Mucosa of stomach (tissue), 1 donor: ENCODE measurements at regions not wholly inside any gene's neighbourhood (a gene's known extent, or its start where the extent isn't known, plus 50 kb on each side); places are given as distances from the start of the nearest gene placed in this dataset.
"Not testable (repeated sequence)": the region's sequence is repeated elsewhere in the genome, so short reads cannot be mapped to it uniquely, and the experiment has no call there.

ENCODE experiments used
- H3K27me3 ChIP-seq: one replicate; pipeline ENCODE4 v1.7.0; 2013; ENCODE audit warnings: mild to moderate bottlenecking, low read length; ENCODE audit not compliant: control insufficient read depth, insufficient read depth
- H3K36me3 ChIP-seq: one replicate; pipeline ENCODE4 v1.7.0; 2013; ENCODE audit warnings: low read length; ENCODE audit not compliant: control insufficient read depth, insufficient read depth
- H3K4me1 ChIP-seq: one replicate; pipeline ENCODE4 v1.7.0; 2013; ENCODE audit warnings: mild to moderate bottlenecking, low read length; ENCODE audit not compliant: control insufficient read depth, insufficient read depth
- H3K4me3 ChIP-seq: one replicate; pipeline ENCODE4 v1.7.0; 2013; ENCODE audit warnings: low read length
- H3K9ac ChIP-seq: one replicate; pipeline ENCODE4 v1.7.0; 2013; ENCODE audit warnings: mild to moderate bottlenecking, low read length, moderate library complexity
- H3K9me3 ChIP-seq: one replicate; pipeline ENCODE4 v1.7.0; 2013; ENCODE audit warnings: mild to moderate bottlenecking, low read length, moderate library complexity; ENCODE audit not compliant: control insufficient read depth
- donor health status: Pancreatic carcinoma.

DNA sequence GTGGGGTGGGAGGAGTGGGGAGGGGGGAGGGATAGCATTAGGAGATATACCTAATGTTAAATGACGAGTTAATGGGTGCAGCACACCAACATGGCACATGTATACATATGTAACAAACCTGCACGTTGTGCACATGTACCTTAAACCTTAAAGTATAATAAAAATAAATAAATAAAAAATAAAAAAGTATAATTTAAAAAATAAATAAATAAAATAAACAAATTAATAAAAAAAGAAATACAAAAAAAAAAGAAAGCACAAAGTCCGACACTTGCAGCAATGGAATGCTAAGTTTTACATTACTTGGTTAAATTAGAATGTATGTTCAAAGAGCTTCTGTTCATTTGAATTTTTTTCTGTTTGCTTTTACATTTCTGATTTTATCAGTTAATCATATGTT, 236.5 kb upstream of the POGK start:
- not testable (repeated sequence) for H3K36me3 ChIP-seq, H3K4me3 ChIP-seq, H3K4me1 ChIP-seq, H3K9me3 ChIP-seq, H3K9ac ChIP-seq, H3K27me3 ChIP-seq

DNA sequence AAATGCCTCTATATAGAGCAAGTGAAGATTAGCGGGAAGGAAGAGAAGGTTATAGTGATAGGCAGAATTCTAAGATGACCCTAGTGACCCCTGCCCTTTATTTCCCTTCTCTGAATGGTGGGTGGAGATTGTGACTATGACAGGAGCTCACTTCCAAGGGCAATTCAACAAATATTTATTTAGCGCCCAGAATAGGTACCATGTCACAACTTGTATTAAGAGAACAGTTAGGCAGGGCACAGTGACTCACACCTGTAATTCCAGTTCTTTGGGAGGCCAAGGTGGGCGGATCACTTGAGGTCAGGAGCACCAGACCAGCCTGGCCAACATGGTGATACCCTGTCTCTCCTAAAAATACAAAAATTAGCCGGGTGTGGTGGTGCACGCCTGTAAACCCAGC, 236.0 kb upstream of the POGK start:
- H3K9me3 ChIP-seq = no peaks in the 10 kb centered on the region
- H3K36me3 ChIP-seq = no peaks in the 10 kb centered on the region
- H3K4me3 ChIP-seq = no peak overlapping the region
- H3K27me3 ChIP-seq = no peaks in the 10 kb centered on the region
- H3K4me1 ChIP-seq = no peaks in the 10 kb centered on the region
- H3K9ac ChIP-seq = no peak overlapping the region

DNA sequence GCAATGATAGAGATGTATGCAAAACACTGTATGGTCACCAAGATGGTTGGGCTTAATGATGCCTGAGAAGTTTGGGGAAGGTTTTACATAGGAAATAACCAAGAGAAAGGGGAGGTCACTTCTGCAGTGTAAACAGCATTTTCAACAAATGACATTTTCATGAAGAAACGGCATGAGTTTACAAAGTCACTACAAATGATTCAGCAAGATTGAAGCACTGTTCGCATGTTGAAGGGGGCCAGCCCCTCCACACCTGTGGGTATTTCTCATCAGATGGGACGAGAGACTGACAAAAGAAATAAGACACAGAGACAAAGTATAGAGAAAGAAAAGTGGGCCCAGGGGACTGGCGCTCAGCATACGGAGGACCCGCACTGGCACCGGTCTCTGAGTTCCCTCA, 234.1 kb upstream of the POGK start:
- Histone ChIP-seq H3K36me3 (no peaks in the 10 kb centered on the region), H3K4me3 (no peak overlapping the region), H3K9me3 (no peaks in the 10 kb centered on the region), H3K27me3 (no peaks in the 10 kb centered on the region), H3K9ac (no peak overlapping the region), H3K4me1 (no peaks in the 10 kb centered on the region)

DNA sequence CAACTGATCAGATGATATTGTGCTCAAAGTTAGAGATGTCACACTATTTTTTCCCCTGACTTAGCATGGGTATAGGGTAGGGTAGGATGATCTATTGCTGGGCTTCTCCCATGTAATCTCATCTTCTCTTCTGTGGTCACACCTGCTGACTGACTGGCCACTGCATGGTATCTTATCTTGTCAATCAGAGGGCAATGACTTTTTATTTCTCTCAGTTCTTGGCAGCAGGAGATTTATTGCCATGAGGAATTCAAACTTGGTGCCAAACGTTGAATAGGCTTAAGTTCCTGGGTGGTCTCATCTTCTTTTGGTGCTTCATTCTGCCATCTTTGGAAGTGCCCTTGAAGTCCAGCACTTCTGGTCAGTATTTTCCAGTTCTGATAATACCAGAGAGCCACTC, 226.4 kb upstream of the POGK start:
- Histone ChIP-seq H3K9me3 (no peaks in the 10 kb centered on the region), H3K27me3 (no peaks in the 10 kb centered on the region), H3K9ac (no peak overlapping the region), H3K4me1 (no peaks in the 10 kb centered on the region), H3K36me3 (no peaks in the 10 kb centered on the region), H3K4me3 (no peak overlapping the region)

DNA sequence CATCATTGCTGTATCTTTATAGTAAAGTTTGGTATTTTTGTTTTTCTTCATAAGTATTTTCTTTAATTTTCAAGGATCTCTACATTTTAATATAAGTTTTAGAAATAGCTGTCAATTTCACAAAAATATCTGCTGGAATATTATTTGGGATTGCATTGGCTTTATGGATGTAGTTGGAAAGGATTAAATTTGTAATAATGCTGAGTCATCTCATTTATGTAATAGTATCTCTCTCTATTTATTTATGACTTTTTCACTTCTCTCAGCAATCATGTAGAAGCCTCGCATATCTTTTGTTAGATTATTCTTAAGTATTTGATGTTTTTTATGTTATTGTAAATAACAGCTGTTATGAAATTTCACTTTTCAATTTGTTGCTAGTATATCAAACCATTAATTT, 223.1 kb upstream of the POGK start:
- Histone ChIP-seq H3K4me1 (no peaks in the 10 kb centered on the region), H3K9me3 (no peaks in the 10 kb centered on the region), H3K36me3 (no peaks in the 10 kb centered on the region), H3K27me3 (no peaks in the 10 kb centered on the region), H3K4me3 (no peak overlapping the region), H3K9ac (no peak overlapping the region)

DNA sequence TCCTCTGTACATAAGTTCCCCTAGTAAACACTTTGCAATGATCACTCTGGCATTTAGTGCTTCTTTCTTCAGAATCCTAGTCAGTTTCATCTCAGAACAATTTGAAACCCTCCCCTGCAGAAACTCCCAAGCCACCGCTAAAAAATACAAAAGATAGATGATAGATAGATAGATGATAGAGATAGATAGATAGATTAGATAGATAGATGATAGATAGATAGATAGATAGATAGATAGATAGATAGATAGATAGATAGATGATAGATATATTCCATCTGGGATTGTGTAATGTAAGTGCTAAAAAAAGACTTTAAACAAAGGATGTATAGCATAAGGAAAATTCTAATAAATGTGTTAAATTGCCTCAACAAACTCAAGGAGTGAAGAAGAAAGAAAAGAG, 212.6 kb upstream of the POGK start:
- Histone ChIP-seq H3K4me1 (no peaks in the 10 kb centered on the region), H3K36me3 (no peaks in the 10 kb centered on the region), H3K9ac (no peak overlapping the region), H3K27me3 (no peaks in the 10 kb centered on the region), H3K4me3 (no peak overlapping the region), H3K9me3 (no peaks in the 10 kb centered on the region)

DNA sequence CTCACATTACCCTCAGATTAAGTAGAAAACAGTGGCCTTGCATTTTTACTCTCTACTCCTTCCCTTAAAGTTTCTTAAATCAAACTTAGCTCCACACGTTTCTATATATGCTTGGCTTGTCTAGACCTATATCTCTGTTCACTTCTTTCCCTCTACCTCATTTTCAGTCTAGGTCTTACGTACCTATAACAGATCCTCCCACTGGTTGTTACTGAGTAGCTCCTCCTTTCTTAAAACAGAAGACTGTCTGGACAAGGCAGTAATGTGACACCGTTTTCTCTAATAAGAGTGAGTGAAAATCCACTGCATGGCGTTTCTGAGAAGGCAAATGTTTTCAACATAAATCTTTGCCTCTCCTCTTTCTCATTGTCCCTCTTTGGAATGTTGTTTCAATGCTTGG, 211.7 kb upstream of the POGK start:
- Histone ChIP-seq H3K9me3 (no peaks in the 10 kb centered on the region), H3K27me3 (no peaks in the 10 kb centered on the region), H3K36me3 (no peaks in the 10 kb centered on the region), H3K4me1 (no peaks in the 10 kb centered on the region), H3K4me3 (no peak overlapping the region), H3K9ac (no peak overlapping the region)

DNA sequence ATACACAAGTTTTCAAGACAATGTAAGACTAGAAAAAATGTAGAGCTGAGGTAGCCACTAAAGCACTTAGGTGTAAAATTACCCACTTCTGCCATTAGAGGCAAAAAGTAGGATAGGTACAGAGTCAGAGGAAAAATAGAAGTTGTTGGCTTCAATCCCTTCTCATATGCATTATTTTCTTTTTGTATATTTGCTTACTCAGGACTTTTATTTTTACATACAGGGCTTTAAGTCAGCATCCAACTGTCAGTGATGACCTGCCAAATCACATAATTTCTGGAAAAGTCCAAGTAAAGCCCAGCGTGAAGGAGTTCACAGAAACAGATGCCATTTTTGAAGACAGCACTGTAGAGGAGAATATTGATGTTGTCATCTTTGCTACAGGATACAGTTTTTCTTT, 211.0 kb upstream of the POGK start:
- no peak overlapping the region for H3K4me3 ChIP-seq
- H3K36me3 ChIP-seq = no peaks in the 10 kb centered on the region
- no peaks in the 10 kb centered on the region for H3K27me3 ChIP-seq
- H3K9me3 ChIP-seq = no peaks in the 10 kb centered on the region
- H3K4me1 ChIP-seq = no peaks in the 10 kb centered on the region
- no peak overlapping the region for H3K9ac ChIP-seq

DNA sequence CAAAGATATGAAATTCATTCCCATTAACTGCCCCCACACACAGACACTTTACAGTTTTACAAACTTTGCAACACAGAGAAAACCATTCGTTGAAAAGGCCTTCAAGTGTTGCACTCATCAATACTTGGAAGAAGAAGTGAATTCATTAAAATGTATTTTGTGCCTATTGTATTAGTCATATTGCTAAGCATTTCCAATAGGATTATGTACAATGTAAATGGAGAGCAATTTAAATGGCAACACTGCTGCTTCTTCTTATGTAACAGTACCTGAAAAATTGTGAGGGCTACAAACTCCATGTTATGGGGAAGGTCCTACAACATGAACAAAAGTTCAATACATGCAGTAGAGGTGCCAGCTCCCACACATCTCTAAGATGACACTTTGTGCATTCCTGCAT, 209.3 kb upstream of the POGK start:
- Histone ChIP-seq H3K9me3 (no peaks in the 10 kb centered on the region), H3K27me3 (no peaks in the 10 kb centered on the region), H3K4me1 (no peaks in the 10 kb centered on the region), H3K36me3 (no peaks in the 10 kb centered on the region), H3K9ac (no peak overlapping the region), H3K4me3 (no peak overlapping the region)

DNA sequence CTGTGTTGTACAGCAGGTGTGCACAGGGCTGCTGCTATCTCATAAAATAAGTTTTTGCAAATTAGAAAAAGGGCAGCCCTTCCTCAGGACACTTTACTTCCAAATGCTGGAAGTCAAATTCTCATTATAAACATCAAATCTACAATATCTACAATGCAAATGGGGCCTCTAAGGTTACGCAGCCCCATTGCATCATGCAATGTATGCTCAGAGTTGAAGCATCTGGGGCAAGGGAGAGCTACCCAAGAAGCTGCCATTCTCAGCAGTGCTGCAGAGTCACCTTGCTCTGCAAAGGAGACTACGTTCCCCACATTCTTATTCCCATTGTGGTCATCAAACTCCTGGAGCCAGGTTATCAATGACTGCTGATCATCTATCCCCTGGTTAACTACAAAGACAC, 208.9 kb upstream of the POGK start:
- Histone ChIP-seq H3K9me3 (no peaks in the 10 kb centered on the region), H3K4me3 (no peak overlapping the region), H3K36me3 (no peaks in the 10 kb centered on the region), H3K4me1 (no peaks in the 10 kb centered on the region), H3K27me3 (no peaks in the 10 kb centered on the region), H3K9ac (no peak overlapping the region)

DNA sequence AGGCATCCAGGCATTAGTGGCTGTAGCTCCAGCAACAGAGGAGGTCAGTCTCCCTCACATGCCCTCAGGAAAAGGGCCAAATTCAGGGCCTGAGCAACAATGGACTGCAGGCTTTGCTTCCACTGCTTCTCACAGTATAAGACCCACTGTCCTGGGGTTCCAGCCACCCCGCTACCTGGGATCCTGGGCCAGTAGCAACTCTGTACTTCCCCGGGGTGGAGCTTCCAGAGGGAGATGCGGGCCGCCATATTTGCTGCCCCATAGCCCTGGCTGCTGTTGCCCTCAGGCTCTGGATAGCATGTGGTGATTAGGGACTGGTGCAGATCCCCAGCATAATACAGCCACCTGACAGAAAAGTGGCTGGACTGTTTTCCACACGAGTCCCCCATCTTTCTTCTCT, 201.1 kb upstream of the POGK start:
- H3K4me3 ChIP-seq = no peak overlapping the region
- H3K36me3 ChIP-seq = no peaks in the 10 kb centered on the region
- no peaks in the 10 kb centered on the region for H3K27me3 ChIP-seq
- H3K9me3 ChIP-seq = no peaks in the 10 kb centered on the region
- H3K4me1 ChIP-seq = no peaks in the 10 kb centered on the region
- H3K9ac ChIP-seq = no peak overlapping the region

DNA sequence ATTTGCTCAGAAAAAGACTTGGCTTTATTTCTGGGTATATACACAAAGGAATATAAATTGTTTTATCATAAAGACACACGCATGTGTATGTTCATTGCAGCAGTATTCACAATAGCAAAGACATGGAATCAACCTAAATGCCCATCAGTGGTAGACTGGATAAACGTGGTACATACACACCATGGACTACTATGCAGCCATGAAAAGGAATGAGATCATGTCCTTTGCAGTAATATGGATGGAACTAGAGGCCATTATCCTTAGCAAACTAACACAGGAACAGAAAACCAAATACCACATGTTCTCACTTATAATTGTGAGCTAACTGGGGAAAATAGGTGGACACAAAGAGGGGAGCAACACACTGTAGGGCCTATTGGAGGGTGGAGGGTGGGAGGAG, 182.0 kb upstream of the POGK start:
- not testable (repeated sequence) for H3K36me3 ChIP-seq, H3K4me1 ChIP-seq, H3K4me3 ChIP-seq, H3K27me3 ChIP-seq, H3K9ac ChIP-seq, H3K9me3 ChIP-seq

DNA sequence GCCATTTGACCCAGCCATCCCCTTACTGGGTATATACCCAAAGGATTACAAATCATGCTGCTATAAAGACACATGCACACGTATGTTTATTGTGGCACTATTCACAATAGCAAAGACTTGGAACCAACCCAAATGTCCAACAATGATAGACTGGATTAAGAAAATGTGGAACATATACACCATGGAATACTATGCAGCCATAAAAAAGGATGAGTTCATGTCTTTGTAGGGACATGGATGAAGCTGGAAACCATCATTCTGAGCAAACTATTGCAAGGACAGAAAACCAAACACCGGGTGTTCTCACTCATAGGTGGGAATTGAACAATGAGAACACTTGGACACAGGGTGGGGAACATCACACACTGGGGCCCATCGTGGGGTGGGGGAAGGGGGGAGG, 172.5 kb upstream of the POGK start:
- not testable (repeated sequence) for H3K4me3 ChIP-seq, H3K4me1 ChIP-seq, H3K9me3 ChIP-seq, H3K9ac ChIP-seq, H3K36me3 ChIP-seq, H3K27me3 ChIP-seq
